SHP77 (cell line): ENCODE measurements at regions not wholly inside any gene's neighbourhood (a gene's known extent, or its start where the extent isn't known, plus 50 kb on each side); places are given as distances from the start of the nearest gene placed in this dataset.
"Not testable (repeated sequence)": the region's sequence is repeated elsewhere in the genome, so short reads cannot be mapped to it uniquely, and the experiment has no call there.

Source experiments
- DNase-seq, 2 experiments: peaks; one replicate each; lab custom pipeline; 2025; lab: John Stamatoyannopoulos, UW

DNA sequence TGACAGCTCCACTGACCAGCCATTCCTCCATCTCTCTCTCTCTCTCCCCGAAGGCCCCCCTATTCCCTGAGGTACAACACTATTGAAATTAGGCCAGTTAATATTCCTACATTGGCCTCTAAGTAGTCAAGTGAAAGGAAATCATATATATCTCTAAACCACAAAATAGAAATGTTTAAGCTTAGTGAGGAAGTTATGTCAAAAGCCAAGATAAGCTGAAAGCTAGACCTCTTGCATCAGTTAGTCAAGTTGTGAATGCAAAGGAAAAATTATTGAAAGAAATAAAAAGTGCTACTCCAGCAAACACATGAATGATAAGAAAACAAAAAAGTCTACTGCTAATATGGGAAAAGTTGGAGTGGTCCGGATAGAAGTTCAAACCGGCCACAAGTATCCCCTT lies 301.3 kb upstream of the RBMS1 start:
- no peak for DNase-seq

DNA sequence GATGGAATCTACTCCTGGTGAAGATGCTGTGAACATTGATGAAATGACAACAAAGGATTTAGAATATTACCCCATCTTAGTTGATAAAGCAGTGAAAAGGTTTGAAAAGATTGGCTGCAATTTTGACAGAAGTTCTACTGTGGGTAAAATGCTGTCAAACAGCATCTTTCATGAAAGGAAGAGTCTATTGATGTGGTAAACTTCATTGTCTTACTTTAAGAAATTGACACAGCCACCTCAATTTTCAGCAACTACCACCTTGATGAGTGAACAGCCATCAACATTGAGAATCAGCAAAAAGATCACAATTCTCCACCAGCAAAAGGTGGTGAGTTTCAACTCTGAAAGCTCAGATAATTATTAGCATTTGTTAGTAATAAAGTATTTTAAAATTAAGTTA lies 310.3 kb upstream of the RBMS1 start:
- no peak for DNase-seq

DNA sequence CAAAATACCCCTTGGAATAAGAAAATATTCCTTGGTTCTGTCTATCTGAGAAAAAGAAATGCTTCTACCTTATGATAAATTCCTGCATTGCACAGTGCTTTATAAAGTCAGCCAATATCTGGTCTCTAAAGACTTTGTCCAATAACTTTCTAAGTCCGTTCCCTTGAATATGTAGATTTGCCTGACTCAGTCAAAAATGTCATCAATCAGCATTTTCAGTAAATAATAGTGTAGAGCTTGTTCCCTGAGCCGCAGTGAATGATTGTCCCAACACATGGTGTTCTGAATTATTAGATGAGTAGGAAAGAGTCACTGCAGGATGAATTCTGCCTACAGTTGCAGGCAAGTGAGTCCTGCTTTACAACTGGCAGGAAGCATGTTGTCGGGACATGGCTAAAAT lies 316.8 kb upstream of the RBMS1 start:
- DNase-seq = no peak

DNA sequence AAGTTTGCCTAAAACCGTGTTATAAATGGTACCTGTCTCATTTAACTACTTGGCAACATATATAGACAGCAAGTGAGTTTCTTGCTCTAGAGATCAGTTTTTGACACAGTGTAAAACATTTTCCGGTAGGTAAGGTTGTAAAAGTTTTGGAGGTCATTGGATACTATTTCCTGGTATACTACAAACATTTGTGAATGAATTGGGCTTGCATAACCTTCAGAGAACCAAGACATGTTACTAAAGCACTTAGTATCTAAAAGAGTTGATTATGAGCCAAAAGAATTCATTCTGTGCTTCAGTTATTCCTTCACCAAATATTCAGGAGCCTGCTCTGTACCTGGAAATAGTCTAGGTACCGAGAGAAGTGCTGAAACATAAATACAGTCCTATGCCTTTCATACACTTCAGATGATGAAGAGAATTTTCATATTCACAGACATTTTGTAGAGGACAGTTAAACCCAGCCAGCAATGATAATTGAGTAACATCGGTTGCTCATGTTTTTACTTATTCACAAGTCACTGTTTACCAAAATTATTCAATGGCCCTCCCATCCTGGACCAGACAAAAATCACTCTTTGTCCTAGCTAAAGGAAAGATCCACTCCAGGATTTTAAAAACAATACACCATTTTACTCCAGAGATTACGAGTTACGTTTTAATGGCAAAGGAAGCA lies 319.4 kb upstream of the RBMS1 start:
- DNase-seq = no peak

DNA sequence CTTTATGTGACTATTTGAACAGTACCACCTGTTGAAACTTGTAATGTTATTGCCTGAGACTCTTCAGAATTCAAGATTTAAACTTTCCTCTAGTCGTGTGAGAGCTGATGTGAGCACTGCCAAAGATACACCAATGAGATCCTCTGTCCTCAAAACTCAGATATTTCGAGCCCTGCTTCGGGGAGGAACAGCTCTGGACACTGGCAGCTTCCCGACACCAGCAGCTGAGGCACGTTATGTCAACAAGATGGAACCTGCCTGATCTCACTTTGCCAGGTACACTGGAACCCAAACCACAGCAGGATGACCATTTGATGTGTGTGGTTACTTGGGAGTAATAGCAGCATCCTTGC lies 319.9 kb upstream of the RBMS1 start:
- no peak for DNase-seq

DNA sequence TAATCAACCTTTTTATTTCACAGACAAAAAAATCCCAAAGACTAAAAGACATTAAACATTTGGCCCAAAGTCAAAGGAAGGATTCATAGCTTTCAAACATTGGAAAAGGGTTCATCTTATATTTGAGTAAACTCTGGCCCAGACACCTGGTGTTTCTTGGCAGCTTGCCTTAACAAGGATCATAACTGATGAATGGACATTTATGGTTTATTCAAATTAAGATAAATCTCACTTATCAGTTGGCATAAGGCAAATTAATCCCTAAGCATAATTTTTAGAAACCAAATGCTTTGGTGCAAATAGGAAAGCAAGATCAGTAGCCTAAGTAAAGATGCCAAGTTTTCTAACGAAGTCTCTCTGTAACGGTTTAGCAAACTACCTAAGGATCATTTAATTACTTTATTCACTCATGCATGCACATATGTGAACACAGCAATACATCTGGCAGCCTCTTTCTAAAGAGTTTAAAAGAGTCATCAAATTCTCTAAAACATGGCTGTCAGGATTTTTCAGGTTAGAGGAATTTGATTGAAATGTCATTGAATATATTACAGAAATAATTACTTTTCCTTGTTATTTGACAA lies 323.4 kb upstream of the RBMS1 start:
- peak; percentile 36 to 49 for DNase-seq

DNA sequence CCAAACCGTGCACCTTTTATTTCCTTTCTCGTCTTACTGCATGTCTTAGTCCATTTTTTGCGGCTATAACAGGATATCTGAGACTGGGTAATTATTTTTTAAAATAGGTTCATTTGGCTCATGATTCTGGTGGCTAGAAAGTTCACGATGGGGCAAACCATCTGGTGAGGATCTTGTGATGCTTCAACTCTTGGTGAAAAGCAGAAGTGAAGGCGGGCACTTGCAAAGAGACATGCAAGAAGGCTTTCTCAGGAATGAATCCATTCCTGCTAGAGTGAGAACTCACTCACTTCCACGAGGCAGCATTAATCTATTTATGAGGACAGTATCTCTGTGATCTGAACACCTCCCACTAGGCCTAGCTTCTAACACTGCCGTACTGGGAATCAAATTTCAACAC lies 327.1 kb upstream of the RBMS1 start:
- DNase-seq = no peak

DNA sequence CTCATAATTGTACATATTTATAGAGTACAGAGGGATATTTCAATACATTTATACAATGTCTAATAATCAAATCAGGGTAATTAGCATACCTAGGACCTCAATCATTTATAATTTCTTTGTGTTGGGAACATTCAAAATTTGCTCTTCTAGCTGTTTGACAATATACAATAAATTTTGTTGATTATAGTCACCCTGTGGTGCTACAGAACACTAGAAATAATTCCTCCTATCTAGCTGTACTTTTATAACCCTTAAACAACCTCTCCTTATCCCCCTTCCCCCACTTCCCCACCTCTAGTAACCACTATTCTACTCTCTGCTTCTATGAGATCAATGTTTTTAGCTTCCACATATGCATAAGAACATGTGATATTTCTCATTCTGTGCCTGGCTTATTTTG lies 328.4 kb upstream of the RBMS1 start:
- DNase-seq = no peak

DNA sequence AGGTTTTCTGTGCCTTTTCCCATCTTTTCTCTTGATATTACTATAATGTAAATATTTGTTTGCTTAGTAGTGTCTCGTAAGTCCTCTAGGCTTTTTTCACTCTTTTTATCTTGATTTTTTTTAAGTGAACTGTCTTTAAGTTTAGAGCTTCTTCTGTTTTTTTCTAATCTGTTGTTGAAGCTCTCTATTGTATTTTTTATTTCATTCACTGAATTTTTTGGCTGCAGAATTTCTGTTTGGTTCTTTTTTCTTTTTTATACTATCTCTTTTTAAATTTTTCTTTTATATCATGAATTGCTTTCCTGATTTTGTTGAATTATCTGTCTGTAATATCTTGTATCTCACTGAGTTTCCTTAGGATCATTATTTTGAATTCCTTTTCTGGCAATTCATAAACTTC lies 331.8 kb upstream of the RBMS1 start:
- no peak for DNase-seq

DNA sequence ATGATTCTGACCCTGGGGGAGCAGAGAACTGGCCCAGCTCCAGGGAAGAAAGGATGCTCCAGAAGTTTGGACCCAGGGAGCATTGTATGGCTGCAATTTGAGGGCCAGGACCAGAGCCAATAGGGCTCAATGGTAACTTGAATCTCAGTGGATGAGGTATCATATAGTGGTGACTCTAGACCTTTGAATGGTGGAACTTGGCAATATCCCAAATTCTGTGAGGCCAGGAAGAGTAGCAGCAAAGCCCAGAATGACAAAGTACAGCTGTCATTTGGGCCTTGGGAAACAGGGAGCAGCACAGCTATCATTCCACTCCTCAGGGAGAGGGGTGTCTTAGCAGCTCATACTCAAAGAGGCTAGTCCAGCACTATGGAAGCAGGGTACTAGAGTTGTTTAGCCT lies 332.9 kb upstream of the RBMS1 start:
- no peak for DNase-seq

DNA sequence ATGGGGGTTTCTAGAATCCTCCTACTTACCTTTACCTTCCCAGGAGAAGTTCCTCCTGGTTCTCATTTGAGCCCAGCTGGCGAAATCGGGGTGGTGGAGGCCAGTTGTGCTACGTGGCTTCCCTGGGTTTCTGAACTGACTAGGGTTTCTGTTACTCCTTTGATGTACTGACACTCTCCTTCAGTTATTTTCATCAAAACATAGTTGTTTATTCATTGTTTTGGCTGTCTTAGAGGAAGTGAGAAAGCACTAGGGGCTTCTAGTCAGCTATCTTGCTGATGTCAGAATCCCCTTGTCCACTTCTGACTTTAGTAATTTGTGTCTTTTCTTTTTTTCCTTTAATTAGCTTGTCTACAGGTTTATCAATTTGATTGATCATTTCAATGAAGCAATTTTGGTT lies 332.2 kb upstream of the TANK start:
- DNase-seq = no peak

DNA sequence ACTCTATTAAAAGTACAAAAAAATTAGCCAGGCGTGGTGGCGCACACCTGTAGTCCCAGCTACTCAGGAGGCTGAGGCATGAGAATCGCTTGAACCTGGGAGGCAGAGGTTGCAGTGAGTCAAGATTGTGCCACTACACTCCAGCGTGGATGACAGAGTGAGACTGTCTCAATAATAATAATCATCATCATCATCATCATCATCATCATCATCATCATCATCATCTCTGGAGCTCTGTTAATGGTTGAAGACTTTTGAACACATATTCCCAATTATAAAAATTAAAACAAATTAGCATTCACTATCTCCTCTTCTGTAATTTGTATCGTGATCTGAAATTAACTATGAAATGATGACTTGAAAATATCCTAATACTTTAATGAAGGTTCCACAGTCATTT lies 327.8 kb upstream of the TANK start:
- DNase-seq = not testable (repeated sequence)

DNA sequence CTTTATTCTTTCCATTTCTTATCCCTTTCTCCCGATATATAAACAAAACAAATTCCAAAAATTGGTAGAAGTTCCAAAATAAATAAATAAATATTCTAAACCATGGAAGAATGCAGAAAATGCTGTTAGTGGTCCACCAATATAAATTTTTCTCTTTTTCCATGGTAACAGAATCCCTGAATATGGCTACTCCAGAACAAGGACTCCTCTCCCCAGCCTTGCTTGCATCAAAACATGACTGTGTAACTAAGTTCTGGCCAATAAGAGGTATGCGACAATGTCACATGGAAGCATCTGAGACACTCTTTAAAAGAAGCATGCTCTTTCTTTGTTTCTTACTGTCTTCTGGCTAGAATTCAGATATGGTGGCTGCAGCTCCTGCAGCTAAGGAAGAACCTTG lies 325.1 kb upstream of the TANK start:
- no peak for DNase-seq

DNA sequence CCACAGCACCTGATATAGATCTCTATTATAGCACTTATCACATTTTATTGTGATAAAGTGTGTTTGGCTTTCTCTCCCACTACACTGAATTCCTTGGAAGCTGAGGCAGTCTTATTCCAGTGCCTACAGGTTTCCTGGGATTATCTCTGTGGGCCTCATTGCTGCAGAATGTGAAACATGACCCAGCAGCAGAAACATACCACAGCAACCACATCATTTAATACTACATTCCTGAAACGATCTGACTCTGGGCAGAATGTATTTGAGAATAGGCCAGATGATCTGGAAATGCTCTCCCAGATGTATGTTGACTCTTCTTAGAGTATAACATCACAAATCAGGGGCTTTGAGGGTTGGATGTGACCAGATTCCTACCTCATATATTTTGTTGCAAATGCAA lies 323.5 kb upstream of the TANK start:
- no peak for DNase-seq

DNA sequence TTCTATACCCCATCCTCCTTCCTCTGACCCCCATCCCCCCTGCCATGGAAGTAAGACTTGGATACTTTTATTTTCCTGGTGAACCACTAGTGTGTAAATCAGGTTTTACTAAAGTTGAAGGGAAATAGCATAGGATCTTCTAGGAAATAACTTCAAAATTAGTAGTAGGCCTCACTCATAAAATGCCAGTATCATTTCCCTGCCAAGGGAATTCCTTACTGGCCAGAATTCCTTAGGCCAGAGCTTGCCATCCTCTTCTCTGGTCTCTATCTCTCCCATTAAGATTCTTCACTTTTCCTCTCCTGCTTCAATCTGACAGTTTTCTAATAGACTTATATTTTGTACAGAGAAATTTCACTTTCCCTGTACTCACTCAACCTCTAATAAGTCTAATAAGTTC lies 322.8 kb upstream of the TANK start:
- DNase-seq = no peak

DNA sequence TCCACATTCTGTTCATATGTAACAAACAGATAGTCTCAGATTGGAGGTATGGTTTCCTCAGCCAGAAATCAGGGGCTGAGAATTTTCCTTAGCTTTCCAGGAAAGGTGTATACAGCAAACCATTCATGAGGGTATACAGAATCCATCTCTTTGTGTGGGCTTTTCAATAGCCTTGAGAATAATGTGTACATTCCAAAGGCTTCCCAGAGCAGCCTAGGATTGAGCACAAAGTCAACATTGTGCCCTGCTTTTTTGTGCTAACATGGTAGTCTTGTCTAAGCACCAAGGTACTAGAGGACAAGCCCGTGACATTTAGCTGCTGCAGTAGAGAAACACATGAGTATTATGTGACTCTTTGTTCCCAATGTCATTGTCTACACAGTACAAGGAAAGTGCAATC lies 322.1 kb upstream of the TANK start:
- DNase-seq = no peak

DNA sequence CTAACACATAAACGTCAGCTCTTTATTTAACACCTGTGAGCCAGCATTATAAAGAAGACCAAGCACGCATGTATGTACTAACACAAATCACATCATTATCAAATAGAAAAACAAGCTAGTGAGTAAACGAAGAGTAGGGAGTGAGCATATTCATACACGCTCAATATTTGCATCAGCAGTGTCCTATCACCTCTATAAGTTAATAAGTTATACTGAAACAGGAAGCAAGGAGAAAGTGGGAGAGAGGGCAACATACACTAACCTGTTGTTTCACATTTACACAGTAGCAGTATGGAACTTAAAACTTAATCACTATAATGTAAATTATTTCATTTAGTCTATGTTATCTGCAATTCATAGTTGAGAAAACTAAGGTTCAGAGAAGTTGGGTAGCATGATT lies 321.5 kb upstream of the TANK start:
- no peak for DNase-seq

DNA sequence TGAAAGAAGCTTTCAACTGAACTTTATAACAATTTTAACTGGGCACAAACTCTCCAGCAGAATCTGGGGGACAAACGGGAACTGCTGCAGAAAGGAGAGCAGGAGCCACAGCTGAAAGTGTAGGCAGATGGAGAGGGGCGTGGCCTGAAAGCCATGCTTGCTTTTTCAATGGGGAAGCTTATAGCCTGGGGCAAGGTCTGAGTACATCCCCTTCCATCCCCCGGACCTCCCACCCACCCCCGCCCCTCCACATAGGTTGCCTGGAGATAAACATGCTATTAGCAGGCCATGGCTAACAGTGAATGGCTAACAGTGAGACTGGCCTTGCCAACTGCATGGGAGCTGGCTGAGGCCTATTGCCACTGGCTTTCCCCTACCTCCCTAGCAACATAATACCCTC lies 317.9 kb upstream of the TANK start:
- no peak for DNase-seq

DNA sequence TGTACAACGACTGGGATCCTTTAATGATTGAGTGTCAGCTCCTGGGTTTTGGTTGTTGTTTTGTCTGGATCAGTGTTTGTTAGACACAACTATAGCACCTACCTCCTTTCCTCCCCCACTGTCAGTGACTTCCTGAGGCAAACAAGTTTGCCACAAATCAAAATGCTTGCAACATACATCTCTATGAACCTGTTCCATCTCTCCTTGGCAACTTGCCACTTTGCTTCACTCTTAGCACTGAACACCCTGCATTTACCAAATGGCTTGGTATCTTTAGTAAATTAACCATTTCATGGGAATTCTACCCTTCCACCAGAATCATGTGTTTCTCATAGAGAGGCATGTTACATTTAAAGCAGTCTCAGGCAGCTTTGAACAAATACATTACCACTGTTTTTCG lies 301.1 kb upstream of the TANK start:
- DNase-seq = peak in 1 of 2 experiments; percentile 0

DNA sequence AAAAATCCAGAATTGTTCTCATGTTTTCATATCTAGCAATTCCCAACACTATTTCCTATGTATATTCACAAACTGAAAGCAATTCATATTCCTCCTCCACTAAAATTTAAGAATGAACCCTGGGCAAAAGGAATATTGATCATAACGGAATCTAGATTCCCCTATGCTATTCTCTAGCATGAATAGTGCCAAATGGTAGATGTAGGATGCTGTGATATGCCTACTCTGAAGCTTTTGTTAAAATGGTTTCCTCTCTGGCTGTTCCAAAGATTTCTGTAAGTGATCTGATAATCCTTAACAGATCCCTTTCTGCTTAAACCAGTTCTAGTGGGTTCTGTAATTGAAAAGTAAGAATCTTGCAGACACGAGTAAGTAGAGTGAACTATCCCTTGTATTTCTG lies 298.0 kb upstream of the TANK start:
- no peak for DNase-seq

DNA sequence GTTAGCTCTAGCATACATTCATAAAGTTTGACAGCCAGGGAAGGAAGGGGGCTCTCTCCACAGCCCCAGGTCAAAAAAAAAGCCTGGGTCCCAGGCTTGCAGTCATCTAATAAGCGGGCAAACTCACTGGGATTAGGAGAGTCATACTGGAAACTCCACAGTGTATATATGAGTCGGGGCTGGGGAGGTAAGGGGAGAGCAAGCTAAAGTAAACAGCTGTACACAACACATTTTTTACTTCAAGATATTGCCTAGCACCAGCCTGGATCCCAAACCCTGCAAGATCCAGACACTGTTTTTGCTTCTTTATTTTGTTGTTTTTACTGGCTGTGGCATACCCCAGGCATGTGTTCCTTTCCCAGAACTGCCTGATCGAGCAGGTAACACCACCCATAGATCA lies 291.3 kb upstream of the TANK start:
- DNase-seq = no peak

DNA sequence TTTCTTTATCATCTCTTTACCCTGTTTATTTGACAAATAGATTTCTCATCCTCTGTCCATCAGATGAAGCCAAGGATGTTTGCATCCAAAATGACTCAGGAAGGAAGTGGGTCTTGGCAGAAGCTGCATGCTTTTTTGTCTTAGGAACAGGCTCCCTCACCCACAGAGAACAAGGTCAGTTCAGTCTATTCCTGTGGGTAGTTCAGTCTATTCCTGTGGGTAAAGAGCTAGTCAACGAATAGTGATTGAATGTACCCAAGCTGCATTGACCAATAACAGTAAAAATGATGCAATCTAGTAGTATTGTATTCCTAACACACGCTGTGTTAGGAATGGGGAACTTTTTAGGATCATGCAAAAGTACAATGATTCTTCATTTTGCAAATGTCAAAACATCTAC lies 290.8 kb upstream of the TANK start:
- no peak for DNase-seq

DNA sequence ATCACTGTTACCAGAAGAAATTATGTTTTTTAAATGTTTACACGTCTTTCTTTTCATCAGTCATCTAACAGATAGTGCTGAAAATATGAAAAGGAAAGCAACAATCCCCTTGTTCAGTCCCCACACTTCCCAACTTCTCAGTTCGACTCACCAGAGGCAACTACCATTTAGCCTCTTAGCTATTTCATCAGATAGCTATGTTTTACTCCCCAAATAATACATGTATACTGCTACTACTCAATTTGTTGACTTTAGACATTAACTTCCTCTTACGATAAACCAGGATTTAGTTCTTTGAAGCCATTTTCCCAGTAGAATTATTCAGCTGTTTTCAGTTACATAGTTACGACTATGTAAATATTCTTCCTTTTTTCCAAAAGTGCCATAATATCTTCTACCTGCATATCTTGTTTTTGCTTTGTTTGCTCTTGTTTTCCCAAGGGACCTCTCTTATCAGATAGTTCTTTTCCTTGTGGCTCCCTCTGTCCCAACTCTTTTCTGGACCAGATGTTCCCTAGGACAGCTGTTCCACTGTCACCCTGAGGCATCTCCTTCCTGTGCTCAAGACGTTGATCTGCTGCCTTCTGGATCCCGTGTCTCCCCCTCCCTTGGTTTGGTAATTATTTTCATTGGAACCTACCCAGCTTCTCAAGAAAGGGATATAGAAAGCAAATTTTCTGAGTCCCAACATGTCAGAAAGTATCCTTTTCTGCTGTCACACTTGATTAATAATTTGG lies 289.3 kb upstream of the TANK start:
- DNase-seq = no peak

DNA sequence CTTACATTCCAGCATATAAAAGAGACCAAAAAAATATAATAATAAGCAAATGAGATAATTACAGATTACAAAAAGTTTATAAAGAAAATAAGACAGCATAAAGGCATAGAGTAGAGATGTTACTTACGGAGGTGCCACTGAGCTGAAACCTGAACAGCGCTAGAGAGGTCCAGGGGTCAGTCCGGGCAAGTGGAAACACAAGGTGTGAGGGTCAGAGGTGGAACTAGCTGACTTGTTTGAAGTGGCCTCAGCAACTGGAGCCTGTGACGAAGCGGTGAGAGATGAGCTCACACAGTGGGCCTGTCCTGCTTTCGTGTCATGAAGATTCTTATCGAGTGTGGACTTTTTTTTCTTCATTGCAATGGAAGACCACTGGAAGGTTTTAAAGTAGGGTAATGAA lies 288.3 kb upstream of the TANK start:
- DNase-seq = no peak
